Panc1 (cell line): ENCODE measurements at regions not wholly inside any gene's neighbourhood (a gene's known extent, or its start where the extent isn't known, plus 50 kb on each side); places are given as distances from the start of the nearest gene placed in this dataset.

Experiments
- ATAC-seq: fragments of 200-7000 bp; cut with Tn5 transposase; 2 replicates; pipeline ENCODE4 v1.9.1; 2020; ENCODE audit warnings: mild to moderate bottlenecking, moderate library complexity
- BruUV-seq: library from RNA; stranded (reverse); fragments of 400-500 nt; replicated peaks from 2 replicates; lab custom pipeline; 2021; lab: Mats Ljungman, UMichigan
- CTCF ChIA-PET: fragments of 300-600 bp; sonication (Branson Sonifier 250); formaldehyde crosslinking; loops from one replicate; lab custom pipeline; 2022; ENCODE audit warnings: antibody characterized with exemption; lab: Charles Lee
- POLR2A ChIA-PET: fragments of 300-600 bp; sonication (Branson Sonifier 250); formaldehyde crosslinking; loops from one replicate; lab custom pipeline; 2022; ENCODE audit warnings: antibody characterized with exemption; lab: Charles Lee
- DNase-seq: peaks from one replicate; pipeline ENCODE4 v3.0.0-alpha.2; 2010; ENCODE audit warnings: low read depth, low spot score
- H3K27ac ChIP-seq: 2 replicates; pipeline ENCODE4 v1.5.1; 2011; ENCODE audit warnings: mild to moderate bottlenecking, low read length, inconsistent platforms
- H3K27me3 ChIP-seq: fragments of 200-500 bp; sonication (Bioruptor generic); 2 replicates; pipeline ENCODE4 v1.6.0; 2014; ENCODE audit warnings: low read length, inconsistent platforms; ENCODE audit not compliant: control insufficient read depth, insufficient read depth
- H3K36me3 ChIP-seq: fragments of 200-500 bp; sonication (Bioruptor generic); 2 replicates; pipeline ENCODE4 v1.5.1; 2014; ENCODE audit warnings: inconsistent platforms, mild to moderate bottlenecking, low read length, moderate library complexity; ENCODE audit not compliant: control insufficient read depth, insufficient read depth
- H3K4me1 ChIP-seq: 2 replicates; pipeline ENCODE4 v1.5.1; 2011; ENCODE audit warnings: inconsistent platforms, mild to moderate bottlenecking, low read length, moderate library complexity; ENCODE audit not compliant: control insufficient read depth, insufficient read depth
- H3K4me3 ChIP-seq, 2 experiments: 2 replicates each; pipeline ENCODE4 v1.5.1; 2011 to 2012; ENCODE audit warnings: low read depth in 2 of 2, low read length in 2 of 2, mild to moderate bottlenecking in 2 of 2, inconsistent platforms in 1 of 2, moderate library complexity in 1 of 2
- H3K9me3 ChIP-seq: fragments of 200-500 bp; sonication (Bioruptor generic); 2 replicates; pipeline ENCODE4 v1.5.1; 2014; ENCODE audit warnings: low read depth, mild to moderate bottlenecking, inconsistent platforms, low read length, moderate library complexity; ENCODE audit not compliant: control insufficient read depth, insufficient read depth
- POLR2AphosphoS5 ChIP-seq: IDR thresholded peaks from 2 replicates; pipeline ENCODE4 v1.6.1; 2012; ENCODE audit warnings: mild to moderate bottlenecking, low read depth, low read length, moderate library complexity
- SIN3A ChIP-seq: IDR thresholded peaks from 2 replicates; pipeline ENCODE4 v1.6.1; 2012; ENCODE audit warnings: low read depth, mild to moderate bottlenecking, low read length, moderate library complexity, borderline replicate concordance; ENCODE audit not compliant: insufficient read depth
- TCF7L2 ChIP-seq: IDR thresholded peaks from 2 replicates; pipeline ENCODE4 v1.6.1; 2011; ENCODE audit warnings: mild to moderate bottlenecking, low read depth, low read length, inconsistent platforms
- in situ Hi-C: cut with HindIII; loops from 2 replicates; pipeline ENCODE4 v1.10.0; 2016; ENCODE audit warnings: low sequenced_read_pairs, low pct_unique_long_range_greater_than_20kb
- intact Hi-C: fragments of 100-400 bp; cut with micrococcal nuclease; formaldehyde crosslinking; loops from one replicate; pipeline ENCODE4 v1.10.0; 2022; ENCODE audit not compliant: unreplicated experiment
- TF ChIP-seq, protein P1 (sequence below), 2 experiments: IDR thresholded peaks; 2 replicates each; pipeline ENCODE4 v1.6.1; 2011 to 2012; ENCODE audit warnings: low read depth in 2 of 2, control low read depth in 1 of 2, low read length in 1 of 2, mild to moderate bottlenecking in 1 of 2, moderate library complexity in 1 of 2; ENCODE audit not compliant: insufficient read depth in 1 of 2
- TF ChIP-seq, protein P2 (sequence below): fragments of 450-650 bp; IDR thresholded peaks from 2 replicates; pipeline ENCODE4 v1.5.1; 2017; ENCODE audit warnings: mild to moderate bottlenecking

DNA sequence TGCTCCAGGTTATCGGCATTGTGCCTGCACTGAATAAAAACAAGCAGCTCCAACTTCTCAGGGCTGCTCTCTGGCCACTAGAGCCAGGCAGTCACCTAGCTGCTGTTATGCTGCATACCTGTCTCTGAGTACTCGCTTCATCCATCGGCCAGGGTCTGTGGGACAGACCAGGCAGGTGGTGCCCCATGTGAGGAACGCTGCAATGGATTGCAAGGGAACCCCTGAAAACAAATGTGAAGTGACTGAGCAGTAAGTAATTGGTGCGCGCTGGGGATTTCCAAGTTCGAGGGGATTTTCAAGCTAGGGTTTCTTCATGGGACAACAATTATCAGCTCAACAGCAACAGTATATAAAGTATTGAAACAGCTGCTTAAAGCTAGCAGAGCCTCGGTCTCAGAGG, 965.3 kb downstream of the AACS start:
- DNase-seq = no peak
- ChIA-PET POLR2A (no interaction called here), CTCF (no interaction called here)
- Histone ChIP-seq H3K4me1 (no peaks in the 10 kb centered on the region), H3K27ac (no peak overlapping the region), H3K36me3 (no peaks in the 10 kb centered on the region), H3K9me3 (no peaks in the 10 kb centered on the region), H3K4me3 (no peak overlapping the region), H3K27me3 (no peaks in the 10 kb centered on the region)
- TF ChIP-seq SIN3A = no peak
- TF ChIP-seq, protein P1, sequence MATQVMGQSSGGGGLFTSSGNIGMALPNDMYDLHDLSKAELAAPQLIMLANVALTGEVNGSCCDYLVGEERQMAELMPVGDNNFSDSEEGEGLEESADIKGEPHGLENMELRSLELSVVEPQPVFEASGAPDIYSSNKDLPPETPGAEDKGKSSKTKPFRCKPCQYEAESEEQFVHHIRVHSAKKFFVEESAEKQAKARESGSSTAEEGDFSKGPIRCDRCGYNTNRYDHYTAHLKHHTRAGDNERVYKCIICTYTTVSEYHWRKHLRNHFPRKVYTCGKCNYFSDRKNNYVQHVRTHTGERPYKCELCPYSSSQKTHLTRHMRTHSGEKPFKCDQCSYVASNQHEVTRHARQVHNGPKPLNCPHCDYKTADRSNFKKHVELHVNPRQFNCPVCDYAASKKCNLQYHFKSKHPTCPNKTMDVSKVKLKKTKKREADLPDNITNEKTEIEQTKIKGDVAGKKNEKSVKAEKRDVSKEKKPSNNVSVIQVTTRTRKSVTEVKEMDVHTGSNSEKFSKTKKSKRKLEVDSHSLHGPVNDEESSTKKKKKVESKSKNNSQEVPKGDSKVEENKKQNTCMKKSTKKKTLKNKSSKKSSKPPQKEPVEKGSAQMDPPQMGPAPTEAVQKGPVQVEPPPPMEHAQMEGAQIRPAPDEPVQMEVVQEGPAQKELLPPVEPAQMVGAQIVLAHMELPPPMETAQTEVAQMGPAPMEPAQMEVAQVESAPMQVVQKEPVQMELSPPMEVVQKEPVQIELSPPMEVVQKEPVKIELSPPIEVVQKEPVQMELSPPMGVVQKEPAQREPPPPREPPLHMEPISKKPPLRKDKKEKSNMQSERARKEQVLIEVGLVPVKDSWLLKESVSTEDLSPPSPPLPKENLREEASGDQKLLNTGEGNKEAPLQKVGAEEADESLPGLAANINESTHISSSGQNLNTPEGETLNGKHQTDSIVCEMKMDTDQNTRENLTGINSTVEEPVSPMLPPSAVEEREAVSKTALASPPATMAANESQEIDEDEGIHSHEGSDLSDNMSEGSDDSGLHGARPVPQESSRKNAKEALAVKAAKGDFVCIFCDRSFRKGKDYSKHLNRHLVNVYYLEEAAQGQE (IDR thresholded peaks at IDR 0.05; ENCODE audit: insufficient read depth in 1 of 2, low read depth in 2 of 2, low read length in 1 of 2) = no peak
- TF ChIP-seq TCF7L2 = no peak
- TF ChIP-seq POLR2AphosphoS5 = no peak
- TF ChIP-seq, protein P2, sequence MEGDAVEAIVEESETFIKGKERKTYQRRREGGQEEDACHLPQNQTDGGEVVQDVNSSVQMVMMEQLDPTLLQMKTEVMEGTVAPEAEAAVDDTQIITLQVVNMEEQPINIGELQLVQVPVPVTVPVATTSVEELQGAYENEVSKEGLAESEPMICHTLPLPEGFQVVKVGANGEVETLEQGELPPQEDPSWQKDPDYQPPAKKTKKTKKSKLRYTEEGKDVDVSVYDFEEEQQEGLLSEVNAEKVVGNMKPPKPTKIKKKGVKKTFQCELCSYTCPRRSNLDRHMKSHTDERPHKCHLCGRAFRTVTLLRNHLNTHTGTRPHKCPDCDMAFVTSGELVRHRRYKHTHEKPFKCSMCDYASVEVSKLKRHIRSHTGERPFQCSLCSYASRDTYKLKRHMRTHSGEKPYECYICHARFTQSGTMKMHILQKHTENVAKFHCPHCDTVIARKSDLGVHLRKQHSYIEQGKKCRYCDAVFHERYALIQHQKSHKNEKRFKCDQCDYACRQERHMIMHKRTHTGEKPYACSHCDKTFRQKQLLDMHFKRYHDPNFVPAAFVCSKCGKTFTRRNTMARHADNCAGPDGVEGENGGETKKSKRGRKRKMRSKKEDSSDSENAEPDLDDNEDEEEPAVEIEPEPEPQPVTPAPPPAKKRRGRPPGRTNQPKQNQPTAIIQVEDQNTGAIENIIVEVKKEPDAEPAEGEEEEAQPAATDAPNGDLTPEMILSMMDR = no peak
- intact Hi-C loops = no loop called here
- ATAC-seq = no peak
- no TSS peak for BruUV-seq
- in situ Hi-C loops = no loop called here

DNA sequence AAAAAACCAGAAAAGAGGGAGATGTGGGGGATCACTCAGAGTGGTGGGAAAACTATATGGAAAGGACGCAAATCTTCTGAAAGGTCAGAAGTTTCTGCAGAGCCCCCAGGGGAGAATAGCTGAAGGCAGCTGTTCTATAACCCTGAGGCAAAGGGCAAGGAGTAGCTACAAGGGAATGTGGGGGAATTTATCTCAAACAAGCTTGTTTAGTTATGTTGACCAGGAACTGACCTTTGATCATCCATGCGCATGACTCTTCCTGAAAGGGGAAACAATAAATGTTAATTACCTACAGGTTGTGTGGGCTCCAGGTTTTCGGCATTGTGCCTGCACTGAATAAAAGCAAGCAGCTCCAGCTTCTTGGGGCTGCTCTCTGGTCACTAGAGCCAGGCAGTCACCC, 968.5 kb downstream of the AACS start:
- H3K4me3 ChIP-seq = no peak overlapping the region
- no peaks in the 10 kb centered on the region for H3K27me3 ChIP-seq
- intact Hi-C loops = no loop called here
- no peak overlapping the region for H3K27ac ChIP-seq
- ATAC-seq = no peak
- no peak for DNase-seq
- in situ Hi-C loops = no loop called here
- no peaks in the 10 kb centered on the region for H3K4me1 ChIP-seq
- no peaks in the 10 kb centered on the region for H3K9me3 ChIP-seq
- H3K36me3 ChIP-seq = no peaks in the 10 kb centered on the region
- POLR2A ChIA-PET = no interaction called here
- no TSS peak for BruUV-seq
- CTCF ChIA-PET = no interaction called here
- no peak for TF ChIP-seq SIN3A
- TF ChIP-seq, protein P2 = no peak
- TF ChIP-seq POLR2AphosphoS5 = no peak
